HG02678 (cell line): ENCODE measurements at regions not wholly inside any gene's neighbourhood (a gene's known extent, or its start where the extent isn't known, plus 50 kb on each side); places are given as distances from the start of the nearest gene placed in this dataset.
"Not testable (repeated sequence)": the region's sequence is repeated elsewhere in the genome, so short reads cannot be mapped to it uniquely, and the experiment has no call there.

Experiments
- ATAC-seq: cut with Tn5 transposase; IDR thresholded peaks from one replicate; pipeline ENCODE4 v1.9.1; 2021; ENCODE audit warnings: mild to moderate bottlenecking, moderate library complexity; ENCODE audit not compliant: unreplicated experiment

DNA sequence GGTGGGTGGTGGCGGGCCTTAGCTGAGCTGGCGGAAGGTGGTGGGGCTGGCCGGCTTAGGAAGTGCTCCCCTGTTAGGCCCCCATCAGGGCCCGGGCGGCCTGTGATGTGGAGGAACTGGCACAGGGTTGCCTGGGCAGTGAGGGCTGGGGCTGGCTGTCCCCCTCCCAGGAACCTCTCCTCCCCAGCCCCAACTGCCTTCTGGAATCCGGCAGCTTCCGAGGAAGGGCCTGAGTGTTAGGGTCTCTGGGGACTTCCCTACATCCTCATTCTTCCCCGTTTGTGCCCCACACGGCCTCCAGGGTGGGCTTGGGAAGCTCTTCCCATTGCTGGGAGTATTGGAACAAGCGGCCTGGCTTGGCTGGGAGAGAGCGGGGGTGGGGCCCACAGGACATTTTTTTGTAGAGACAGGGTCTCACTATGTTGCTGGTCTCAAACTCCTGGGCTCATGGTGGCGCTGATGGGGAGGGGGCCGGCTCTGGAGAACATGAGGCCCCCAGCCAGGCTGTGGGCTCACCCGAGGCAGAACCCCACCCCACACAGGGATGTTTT, 89.9 kb upstream of the CIBAR2 start:
- no peak for ATAC-seq

DNA sequence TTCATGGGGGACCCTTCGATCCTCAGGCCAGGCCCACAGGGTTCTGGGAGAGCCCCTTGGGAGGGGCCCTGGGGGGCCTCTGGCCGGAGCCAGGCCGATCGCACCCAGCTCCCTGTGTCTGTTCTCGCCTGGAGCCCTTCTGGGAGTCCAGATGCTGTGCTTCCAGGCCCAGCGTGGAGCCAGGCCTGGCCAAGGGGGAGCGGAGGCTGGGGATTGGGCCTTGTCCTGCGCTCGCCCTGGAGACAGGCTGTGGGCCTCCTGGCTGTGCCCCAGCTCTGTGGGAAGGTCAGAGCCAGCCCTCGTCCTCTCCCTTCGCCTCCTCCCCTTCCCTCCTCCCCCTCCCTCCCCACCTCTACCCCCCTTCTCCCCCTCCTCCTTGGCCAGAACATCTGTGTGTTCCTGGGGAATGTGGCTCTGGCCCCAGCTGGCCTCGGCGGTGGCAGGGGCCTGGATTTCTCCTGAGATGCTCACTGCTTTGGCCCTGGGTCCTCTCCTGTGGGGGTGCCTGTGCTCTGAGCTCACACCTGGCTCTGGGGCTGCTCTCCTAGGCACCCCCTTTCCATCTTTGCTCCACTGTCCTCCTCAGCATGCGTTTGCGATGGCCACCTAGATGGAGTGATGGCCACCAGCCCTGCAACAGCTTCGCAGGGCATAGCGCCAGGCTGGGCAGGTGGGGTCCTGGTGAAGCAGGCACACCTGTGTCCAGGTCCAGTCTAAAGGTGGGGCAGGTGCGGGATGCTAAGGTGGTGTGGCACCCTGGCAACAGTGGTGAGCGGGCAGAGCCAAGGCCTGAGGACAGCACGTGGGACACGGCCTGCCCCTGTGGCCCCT, 90.6 kb upstream of the CIBAR2 start:
- no peak for ATAC-seq

DNA sequence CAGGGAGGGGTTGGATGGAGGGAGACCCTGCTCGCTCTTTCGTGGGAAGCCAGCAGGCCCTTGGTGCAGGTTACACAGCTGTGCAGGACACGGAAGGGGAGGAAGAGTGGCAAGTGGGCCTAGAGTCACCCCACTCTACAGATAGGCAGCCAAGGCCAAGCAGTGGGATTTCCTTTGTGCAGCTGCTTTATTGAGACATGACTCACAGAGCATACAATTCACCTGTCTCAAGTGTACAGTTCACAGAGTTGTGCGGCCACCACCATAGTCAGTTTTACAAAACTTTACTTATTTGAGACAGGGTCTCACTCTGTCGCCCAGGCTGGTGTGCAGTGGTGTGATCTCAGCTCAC, 91.2 kb upstream of the CIBAR2 start:
- no peak for ATAC-seq

DNA sequence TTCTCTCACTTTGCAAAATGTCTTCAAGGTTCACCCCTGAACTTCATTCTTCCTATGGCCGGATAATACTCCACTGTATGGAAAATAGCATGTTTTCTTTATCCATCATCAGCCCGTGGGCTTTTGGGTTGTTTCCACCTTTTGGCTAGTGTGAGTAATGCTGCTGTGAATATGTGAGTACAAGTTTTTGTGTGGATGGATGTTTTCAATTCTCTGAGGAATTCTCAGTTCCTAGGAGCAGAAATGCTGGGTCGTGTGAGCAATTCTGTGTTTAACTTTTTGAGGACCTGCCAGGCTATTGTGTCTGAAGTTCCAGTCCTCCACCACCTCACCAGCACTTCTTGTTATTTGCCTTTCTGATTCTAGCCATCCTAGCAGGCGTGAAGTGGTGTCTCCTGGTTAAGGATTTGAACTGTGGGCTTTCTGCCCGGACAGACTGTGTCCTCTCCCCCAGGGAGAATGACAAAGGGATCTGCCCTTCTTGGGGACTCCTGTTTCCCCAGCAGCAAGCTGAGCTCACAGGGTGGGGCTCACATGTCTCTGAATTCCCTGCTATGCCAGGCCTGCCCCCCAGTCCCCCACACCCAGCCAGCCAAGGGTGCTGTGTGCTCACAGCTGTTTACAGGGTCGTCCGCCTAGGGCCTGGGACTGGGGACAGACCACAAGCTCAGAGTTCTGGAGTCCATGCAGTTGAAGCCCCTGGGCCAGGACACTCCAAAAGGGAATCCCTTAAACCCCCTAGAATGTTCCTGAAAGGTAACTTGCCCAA, 92.2 kb upstream of the CIBAR2 start:
- ATAC-seq: no peak

DNA sequence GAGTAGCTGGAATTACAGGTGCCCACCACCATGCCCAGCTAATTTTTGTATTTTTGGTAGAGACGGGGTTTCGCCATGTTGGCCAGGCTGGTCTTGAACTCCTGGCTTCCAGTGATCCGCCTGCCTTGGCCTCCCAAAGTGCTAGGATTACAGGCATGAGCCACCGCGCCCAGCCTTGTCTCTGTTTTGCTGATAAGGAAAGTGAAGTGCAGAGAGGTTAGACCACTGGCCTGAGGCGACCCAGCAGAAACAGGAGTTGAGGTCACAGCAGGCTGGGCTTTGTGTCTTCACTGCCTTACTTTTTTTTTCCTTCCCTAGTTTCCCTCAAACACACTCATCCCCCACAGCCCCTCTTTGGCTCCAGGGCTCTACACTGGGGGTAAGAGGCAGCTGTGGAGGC, 93.0 kb upstream of the CIBAR2 start:
- not testable (repeated sequence) for ATAC-seq

DNA sequence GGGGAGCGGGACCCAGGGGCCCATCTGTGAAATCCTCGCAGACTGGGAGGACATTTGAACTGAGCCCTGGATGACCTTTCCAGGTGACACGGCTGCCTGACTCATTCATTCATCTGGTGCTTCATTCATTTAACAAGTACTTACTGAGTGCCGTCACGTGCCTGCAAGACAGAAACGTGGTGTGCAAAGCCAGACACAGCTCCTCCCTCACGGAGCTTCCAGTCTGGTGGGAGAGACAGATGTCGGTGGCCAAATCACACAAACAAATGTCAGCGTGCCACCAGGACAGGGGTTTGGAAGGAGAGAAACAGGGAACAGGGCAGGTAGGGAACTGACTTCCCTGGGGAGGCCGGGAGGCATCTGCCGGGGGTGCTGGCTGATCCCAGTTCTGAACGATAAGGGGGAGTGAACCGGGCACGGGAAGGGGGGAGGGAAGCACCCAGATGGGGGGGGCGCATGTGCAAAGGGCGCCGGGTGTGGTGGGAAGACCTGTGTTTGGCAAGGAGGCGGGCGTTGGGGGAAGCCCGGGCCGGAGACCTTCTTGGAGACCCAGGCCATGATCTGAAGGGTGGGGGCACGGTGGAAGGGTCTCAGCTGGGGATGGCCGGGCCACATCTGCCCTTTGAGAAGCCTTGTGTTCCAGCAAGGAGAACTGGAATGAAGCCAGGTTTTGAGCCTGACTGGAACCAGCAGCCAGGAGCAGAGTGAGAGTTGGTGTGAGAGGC, 93.6 kb upstream of the CIBAR2 start:
- no peak for ATAC-seq

DNA sequence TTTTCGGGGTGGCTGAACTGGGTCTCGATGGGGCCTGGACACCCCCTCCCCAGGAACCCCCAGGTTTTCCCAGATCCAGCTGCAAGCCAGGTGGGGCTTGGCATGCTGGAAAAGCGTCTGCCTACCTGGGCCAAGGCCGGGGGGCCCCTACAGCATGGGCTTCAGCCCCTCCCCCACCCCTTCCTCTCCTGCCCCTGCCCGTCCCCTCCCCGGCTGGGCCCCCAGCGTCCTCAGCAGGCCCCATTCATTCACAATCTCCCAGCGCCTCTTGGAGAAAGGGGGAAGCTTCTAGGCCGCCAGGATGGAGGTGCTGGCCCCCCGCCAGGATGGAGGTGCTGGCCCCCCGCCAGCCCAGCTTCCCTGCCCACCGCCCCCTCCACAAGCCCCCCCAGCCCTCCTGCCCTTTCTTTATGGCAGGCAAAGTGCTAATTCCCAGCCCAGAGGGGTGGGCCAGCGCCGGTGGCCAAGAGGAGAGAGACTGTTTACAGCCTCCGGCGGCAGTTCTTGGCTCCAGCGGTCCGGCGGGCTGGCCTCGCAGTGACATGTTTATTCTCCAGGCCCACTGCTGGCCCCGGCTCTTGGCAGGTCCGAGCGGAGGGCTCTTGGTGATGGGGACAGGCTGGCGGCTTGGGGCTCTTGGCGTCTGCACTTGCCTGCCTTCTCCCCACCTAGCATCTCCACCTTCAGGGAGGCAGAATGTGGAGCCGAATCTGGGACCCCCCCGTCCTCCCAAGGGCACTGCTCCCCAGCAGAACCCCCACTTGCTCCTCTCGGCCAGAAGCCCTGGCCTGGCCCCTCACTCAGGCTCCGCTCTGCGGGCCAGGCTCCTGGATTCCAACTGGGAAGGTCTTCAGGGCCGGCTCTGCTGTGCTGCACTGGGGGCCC, 94.4 kb upstream of the CIBAR2 start:
- ATAC-seq: no peak

DNA sequence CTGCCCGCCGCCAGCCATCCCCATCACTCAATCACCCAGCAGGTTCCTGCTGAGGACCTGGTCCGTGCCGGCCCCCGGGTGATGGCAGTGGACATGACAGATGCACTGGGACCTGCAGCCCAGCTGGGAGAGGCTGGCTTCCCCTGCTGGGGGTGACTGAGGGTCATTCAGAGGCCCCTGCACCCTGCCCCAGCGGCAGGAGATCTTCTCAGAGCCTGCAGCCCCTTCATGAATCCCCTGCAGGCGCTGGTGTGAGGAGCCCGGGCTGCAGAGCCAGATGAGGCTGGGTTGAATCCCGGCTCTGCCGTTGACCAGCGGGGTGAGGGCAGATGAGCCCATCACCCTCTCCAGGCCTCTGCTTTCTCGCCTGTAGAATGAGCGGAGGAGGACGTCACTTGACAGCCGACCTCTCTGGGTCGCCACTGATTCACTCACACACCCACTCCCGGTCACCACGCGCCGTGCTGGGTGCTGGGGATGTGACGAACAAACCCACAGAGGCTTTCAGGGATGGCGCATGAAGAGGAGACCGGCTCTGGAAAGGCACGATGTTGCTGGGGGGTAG, 95.2 kb upstream of the CIBAR2 start:
- no peak for ATAC-seq

DNA sequence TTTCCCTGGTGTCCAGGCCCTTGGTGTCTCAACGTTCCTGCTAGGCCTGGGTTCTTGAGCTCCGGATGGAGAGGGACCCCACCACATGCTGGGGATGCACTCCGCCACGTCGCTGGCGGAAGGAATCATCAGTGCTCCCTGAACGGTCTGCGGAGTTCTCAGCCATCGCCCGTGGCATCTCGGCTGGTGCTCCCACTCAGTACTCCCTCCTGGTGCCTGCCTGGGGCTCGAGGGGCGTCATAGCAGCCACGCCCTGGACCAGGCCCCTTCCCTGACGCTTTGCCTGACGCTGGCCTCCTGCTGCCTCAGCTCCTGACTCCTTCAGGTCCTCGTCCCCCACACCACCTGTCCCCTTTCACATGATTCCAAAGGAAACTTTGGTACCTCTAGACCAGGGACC, 95.9 kb upstream of the CIBAR2 start:
- ATAC-seq: no peak

DNA sequence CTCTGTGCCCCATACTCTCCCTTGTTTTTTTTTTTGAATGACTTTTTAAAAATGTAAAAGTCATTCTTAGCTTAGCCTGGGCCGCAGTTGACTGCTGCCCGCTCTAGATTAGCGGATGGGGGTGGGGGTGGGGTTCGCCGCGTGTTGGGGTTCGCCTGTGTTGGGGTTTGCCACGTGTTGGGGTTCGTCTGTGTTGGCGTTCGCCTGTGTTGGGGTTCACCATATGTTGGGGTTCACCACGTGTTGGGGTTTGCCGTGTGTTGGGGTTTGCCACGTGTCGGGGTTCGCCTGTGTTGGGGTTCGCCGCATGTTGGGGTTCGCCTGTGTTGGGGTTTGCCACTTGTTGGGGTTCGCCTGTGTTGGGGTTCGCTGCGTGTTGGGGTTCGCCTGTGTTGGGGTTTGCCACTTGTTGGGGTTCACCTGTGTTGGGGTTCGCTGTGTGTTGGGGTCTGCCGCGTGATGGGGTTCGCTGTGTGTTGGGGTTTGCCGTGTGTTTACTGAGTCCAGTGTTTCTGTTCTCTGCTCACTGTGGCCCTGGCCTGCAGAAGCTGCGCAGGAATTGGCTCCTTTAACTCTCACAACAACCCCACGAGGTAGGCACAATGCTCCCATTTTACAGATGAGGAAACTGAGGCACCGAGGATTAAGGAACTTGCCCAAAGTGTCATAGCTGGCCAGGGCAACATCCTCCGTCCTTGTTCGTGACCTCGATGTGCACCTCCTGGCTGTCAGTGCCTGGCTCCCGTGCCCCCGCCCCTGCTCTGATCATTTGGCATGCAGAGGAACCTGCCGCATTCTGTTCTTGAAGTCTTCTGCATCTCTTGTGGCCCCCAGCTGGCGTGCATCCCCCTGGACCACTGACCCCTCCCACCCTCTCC, 96.6 kb upstream of the CIBAR2 start:
- no peak for ATAC-seq

DNA sequence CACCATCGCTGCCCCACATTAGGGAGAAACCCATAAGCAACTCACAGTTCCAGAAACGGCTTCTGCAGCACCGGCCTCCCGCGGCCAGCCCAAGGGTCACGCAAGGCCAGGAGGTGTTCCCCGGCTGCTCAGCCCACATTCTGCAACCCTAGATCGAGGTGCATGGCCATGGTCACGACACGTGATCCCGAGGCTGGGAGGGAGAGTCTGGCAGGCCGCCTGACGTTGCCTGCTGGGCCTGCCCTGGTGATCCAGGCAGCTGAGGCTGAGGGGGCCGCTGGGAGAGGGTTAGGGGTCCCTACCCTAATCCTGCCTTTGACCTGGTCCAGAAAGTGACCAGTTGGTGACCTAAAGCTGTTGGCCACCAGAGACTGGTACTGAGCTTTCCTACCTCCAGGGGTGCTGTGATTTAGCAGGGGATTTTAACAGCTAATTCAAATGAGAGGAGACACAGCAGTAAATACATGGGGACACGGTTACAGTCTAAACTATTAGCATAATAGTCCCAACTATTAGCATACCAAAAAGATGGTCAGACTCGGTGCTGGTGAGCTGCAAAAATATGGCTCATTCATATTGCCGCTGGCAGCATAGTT, 97.4 kb upstream of the CIBAR2 start:
- ATAC-seq: no peak

DNA sequence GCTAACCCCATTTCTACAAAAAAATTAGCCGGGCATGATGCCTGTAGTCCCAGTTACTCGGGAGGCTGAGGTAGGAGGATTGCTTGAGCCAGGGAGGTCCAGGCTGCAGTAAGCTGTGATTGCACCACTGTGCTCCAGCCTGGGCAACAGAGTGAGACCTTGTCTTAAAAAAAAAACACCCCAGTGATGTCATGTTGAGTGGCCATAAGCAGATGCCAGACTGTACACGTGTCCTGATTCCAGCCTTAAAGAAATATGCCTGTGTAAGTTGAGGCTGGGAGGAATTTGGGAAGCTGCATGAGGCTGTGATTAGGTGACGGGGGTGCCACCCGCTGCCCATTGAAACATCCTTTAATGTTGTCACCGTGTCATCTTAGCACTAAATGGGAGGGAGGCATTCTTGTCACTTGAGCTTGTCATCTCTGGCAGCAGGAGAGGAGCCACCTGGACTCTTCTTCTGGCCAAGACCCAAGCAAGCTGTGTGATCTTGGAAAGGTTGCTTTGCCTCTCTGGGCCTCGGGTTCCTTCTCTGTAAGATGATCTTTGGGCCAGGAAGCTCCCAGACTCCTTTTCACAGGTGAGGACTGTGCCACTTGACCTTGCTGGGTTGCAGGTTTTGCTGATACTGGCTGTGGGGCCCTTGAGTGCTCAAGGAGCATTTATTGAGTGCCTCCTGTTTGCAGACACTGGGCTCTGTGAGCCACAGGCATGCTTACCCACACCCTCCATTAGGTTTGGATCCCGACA, 98.3 kb upstream of the CIBAR2 start:
- ATAC-seq: no peak

DNA sequence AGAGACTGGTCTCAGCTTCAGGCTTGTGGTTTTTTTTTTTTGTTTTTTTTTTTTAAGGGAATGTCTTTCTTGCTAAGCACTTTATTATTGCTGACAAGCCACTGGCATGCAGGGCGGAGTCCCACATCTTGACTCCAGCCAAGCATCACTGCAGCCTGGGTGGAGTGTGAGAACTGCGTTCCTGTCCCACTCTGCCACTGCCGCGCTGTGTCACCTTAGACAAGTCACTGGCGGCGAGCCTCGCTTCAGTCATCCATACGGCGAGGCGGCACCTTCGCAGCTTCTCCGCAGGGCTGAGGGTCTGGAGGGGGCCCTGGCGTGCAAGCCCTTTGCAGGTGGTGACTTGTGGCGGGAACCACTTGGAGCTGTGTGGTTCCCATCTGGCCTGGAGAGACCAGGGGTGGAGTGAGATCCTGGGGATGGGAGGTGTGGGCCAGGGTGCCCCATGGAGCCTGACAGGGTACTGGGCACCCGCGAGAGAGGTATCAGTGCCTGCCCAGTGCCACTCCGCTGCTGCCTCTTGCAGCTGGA, 99.1 kb upstream of the CIBAR2 start:
- no peak for ATAC-seq

DNA sequence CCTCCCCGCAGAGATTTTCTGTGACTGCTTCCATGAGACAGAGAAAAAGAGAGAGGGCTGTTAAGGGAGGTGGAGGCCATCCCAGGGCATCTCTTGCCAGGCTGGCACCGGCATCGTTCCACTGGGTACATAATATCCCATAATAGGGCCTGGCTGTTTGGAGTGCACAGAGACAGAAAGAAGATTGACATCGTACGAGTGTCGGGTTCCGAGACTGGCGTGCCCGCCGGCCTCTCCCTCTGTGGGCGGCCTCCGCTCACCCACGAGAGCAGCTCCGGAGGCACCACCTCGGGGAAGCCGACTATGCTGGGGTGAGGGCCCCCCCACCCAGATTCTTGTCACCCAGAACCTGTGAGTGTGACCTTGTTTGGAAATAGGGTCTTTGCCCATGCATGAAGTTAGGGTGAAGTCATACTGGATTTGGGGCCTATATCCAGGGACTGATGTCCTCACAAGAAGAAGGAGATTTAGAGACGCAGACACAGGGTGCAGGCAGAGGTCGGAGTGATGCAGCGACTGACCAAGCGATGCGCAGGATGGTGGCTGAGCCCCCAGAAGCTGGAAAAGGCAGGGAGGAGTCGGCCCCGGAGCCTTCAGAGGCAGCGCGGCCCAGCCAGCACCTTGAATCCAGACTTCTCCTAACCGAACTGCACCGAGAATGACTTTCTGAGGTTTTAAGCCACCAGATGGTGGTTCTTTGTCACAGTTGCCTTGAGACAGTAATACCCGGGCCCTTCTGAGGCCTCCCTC, 101.8 kb upstream of the CIBAR2 start:
- ATAC-seq: no peak

DNA sequence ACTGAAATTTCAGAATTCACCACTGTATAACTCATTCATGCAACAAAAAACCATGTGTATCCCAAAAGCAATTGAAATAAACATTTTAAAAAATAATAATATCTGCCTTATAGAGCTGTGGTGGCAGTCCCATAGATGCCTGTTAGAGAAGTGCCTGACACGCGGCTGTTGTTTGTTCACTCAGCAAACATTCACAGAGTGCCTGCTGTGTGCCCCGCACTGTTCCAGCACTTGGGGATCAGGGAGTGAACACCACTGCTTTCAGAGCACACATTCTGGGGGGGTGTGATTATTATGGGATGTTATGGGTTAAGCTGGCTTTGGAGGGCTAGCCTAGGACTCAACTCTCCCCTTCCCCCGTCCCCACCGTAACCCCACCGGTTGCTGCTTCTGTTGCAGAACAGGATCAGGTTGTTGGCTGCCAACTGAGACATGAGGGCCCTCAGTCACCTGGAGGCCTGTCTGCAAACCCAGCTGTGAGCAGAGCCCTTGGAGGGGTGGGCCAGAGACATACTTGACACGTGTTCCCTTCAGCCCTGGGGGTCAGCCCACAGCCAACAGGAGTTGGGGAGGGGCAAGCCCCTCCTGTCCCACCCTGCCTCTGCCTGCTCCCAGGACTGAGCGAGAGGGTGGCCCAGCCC, 103.3 kb upstream of the CIBAR2 start:
- ATAC-seq: no peak

DNA sequence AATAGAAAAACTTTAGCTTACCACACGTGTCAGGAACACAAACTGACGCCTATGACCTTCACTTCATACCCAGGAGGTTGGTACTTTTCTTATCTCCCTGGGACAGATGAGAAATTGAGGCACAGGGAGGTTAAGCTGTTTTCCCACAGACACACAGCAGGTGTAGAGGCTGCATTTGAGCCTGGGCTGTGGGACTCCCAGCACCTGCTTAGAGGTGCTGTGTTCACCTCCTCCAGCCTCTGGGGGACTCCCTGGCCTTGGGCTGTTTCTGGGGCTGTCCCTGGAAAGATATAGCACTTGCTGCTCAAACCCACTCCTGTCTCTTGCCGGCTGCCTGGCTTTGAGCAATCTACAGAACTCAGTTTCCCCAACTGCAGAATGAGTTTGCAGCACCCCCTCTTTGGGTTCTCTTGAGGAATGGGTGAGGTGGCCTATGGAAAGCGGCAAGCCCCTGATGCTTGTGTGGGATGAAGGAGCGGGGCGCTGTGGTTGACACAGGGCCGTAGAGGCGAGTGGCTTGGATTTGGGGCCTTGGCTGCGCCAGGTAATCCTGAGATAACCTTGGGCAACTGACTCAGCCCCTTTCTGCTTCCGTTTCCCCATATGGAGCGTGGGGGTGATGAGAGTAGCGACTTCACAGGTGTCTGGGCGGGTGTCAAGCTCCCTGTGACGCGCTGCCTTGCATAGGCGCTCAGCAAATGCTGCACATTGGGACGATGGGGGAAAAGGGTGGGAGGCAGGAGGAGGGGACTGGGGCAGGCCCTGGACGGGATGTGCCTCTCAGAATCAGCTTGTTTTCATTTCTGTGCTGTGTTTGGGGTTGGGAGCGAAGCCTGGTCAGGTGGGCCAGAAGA, 104.5 kb upstream of the CIBAR2 start:
- ATAC-seq: no peak
